CD14-positive monocyte (primary cell): ENCODE measurements at regions not wholly inside any gene's neighbourhood (a gene's known extent, or its start where the extent isn't known, plus 50 kb on each side); places are given as distances from the start of the nearest gene placed in this dataset.

Source experiments
- DNase-seq, 3 donors: peaks; one replicate each; pipeline ENCODE4 v3.0.0-alpha.2; 2011 to 2022
- H2AFZ ChIP-seq: 2 replicates; pipeline ENCODE4 v1.6.0; 2012; ENCODE audit warnings: mild to moderate bottlenecking, low read depth, low read length, inconsistent platforms; ENCODE audit not compliant: insufficient read depth, poor library complexity, severe bottlenecking
- H3K27ac ChIP-seq, 2 donors: 1 replicate in 1 of 2; 2 replicates in 1 of 2; pipeline ENCODE4 v1.5.1; 2012 to 2013; ENCODE audit warnings: low read length in 2 of 2, control low read depth in 1 of 2, inconsistent platforms in 1 of 2, low read depth in 1 of 2, mild to moderate bottlenecking in 1 of 2
- H3K27me3 ChIP-seq, 2 donors: one replicate each; pipeline versions ENCODE4 v1.6.0 to v1.6.1; 2011 to 2013; ENCODE audit warnings: low read length in 2 of 2; ENCODE audit not compliant: control insufficient read depth in 2 of 2, insufficient read depth in 2 of 2
- H3K36me3 ChIP-seq, 2 donors: replicated peaks in 1 of 2; 1 replicate in 1 of 2; 2 replicates in 1 of 2; pipeline versions ENCODE4 v1.5.1 to v1.6.1; 2012 to 2013; ENCODE audit warnings: low read length in 2 of 2, control low read depth in 1 of 2, inconsistent platforms in 1 of 2, mild to moderate bottlenecking in 1 of 2; ENCODE audit not compliant: insufficient read depth in 2 of 2, control insufficient read depth in 1 of 2
- H3K4me1 ChIP-seq, 2 donors: 1 replicate in 1 of 2; 2 replicates in 1 of 2; pipeline versions ENCODE4 v1.5.1 to v1.6.1; 2012 to 2013; ENCODE audit warnings: low read length in 2 of 2, control low read depth in 1 of 2, inconsistent platforms in 1 of 2, mild to moderate bottlenecking in 1 of 2, moderate library complexity in 1 of 2; ENCODE audit not compliant: insufficient read depth in 2 of 2, control insufficient read depth in 1 of 2
- H3K4me2 ChIP-seq: replicated peaks from 2 replicates; pipeline ENCODE3; 2012; ENCODE audit warnings: low read length, moderate library complexity, mild to moderate bottlenecking; ENCODE audit not compliant: poor library complexity, severe bottlenecking; ENCODE audit errors: extremely low read depth
- H3K4me3 ChIP-seq, 3 experiments: fragments of 200-600 bp in 1 of 3; sonication (generic) in 1 of 3; replicated peaks in 1 of 3; 1 replicate in 2 of 3; 2 replicates in 1 of 3; pipeline ENCODE4 v1.5.1; 2011 to 2013; ENCODE audit warnings: low read length in 3 of 3, mild to moderate bottlenecking in 3 of 3, control low read depth in 2 of 3, low read depth in 2 of 3, inconsistent platforms in 1 of 3, moderate library complexity in 1 of 3
- H3K79me2 ChIP-seq: 2 replicates; pipeline ENCODE4 v1.6.0; 2012; ENCODE audit warnings: mild to moderate bottlenecking, control low read depth, inconsistent platforms, low read length, moderate library complexity; ENCODE audit not compliant: insufficient read depth
- H3K9ac ChIP-seq: 2 replicates; pipeline ENCODE4 v1.6.0; 2017; ENCODE audit warnings: low read length, mild to moderate bottlenecking; ENCODE audit not compliant: insufficient read depth, poor library complexity, severe bottlenecking
- H3K9me3 ChIP-seq, 2 donors: replicated peaks in 1 of 2; 1 replicate in 1 of 2; 2 replicates in 1 of 2; pipeline versions ENCODE4 v1.5.1 to v1.6.1; 2012 to 2013; ENCODE audit warnings: low read length in 2 of 2, control low read depth in 1 of 2; ENCODE audit not compliant: control insufficient read depth in 1 of 2, insufficient read depth in 1 of 2
- H4K20me1 ChIP-seq: 2 replicates; pipeline ENCODE4 v1.6.0; 2012; ENCODE audit warnings: mild to moderate bottlenecking, low read length, control low read depth, moderate library complexity; ENCODE audit not compliant: insufficient read depth
- H3K27ac Mint-ChIP-seq, 7 donors: one replicate each; pipeline ENCODE4 v1.8.0; 2020; ENCODE audit warnings: mild to moderate bottlenecking in 7 of 7, mixed read lengths in 7 of 7, moderate library complexity in 6 of 7, inconsistent platforms in 2 of 7
- H3K27me3 Mint-ChIP-seq, 3 donors: one replicate each; pipeline ENCODE4 v1.8.0; 2021 to 2022; ENCODE audit warnings: low read depth in 3 of 3, mild to moderate bottlenecking in 3 of 3, mixed read lengths in 3 of 3, moderate library complexity in 3 of 3, inconsistent platforms in 1 of 3
- H3K36me3 Mint-ChIP-seq, 2 donors: one replicate each; pipeline ENCODE4 v1.8.0; 2020; ENCODE audit warnings: mixed read lengths in 2 of 2, inconsistent platforms in 1 of 2, mild to moderate bottlenecking in 1 of 2
- H3K4me1 Mint-ChIP-seq: one replicate; pipeline ENCODE4 v1.8.0; 2020; ENCODE audit warnings: mild to moderate bottlenecking, mixed read lengths
- H3K4me3 Mint-ChIP-seq, 2 donors: one replicate each; pipeline ENCODE4 v1.8.0; 2020; ENCODE audit warnings: mild to moderate bottlenecking in 2 of 2, mixed read lengths in 2 of 2, moderate library complexity in 1 of 2
- H3K9me3 Mint-ChIP-seq, 7 donors: one replicate each; pipeline ENCODE4 v1.8.0; 2020 to 2022; ENCODE audit warnings: mixed read lengths in 7 of 7, mild to moderate bottlenecking in 6 of 7, moderate library complexity in 6 of 7, inconsistent platforms in 2 of 7
- CTCF ChIP-seq: fragments of 200-600 bp; IDR thresholded peaks from one replicate; pipeline ENCODE4 v1.8.0; 2022; ENCODE audit warnings: antibody characterized with exemption, mild to moderate bottlenecking
- WGBS: methylation state at CpG from one replicate; pipeline ENCODE4 v1.1.5; 2013; ENCODE audit warnings: missing lambda C conversion rate; ENCODE audit not compliant: insufficient coverage; 5-methylcytosine and 5-hydroxymethylcytosine counted together
- intact Hi-C, 2 donors: fragments of 100-400 bp; cut with micrococcal nuclease; formaldehyde crosslinking; loops; one replicate each; pipeline versions ENCODE4 v1.15.0 to v1.15.1; 2023

GRCh38 chr12:65668981-65669695 is 155.1 kb upstream of the HMGA2 start:
- Histone ChIP-seq H3K27me3 (no peaks in the 10 kb centered on the region), H3K36me3 (no peaks in the 10 kb centered on the region), H4K20me1 (no peaks in the 10 kb centered on the region), H2AFZ (no peak overlapping the region), H3K9ac (no peak overlapping the region), H3K79me2 (no peaks in the 10 kb centered on the region), H3K4me1 (no peaks in the 10 kb centered on the region), H3K9me3 (no peaks in the 10 kb centered on the region), H3K4me3 (no peak overlapping the region), H3K27ac (no peak overlapping the region), H3K4me2 (no peak overlapping the region)
- no peak overlapping the region for H3K27ac Mint-ChIP-seq
- intact Hi-C loops, result no loop called here
- peaks cover 0 to 5% (median 0%) of the 10 kb centered on the region in 7 donors for H3K9me3 Mint-ChIP-seq
- no CpG with 5 or more reads among the region's 5 CpGs for WGBS
- TF ChIP-seq CTCF, result no peak
- no peaks in the 10 kb centered on the region for H3K36me3 Mint-ChIP-seq
- DNase-seq, result no peak
- H3K4me3 Mint-ChIP-seq, result no peak overlapping the region
- H3K4me1 Mint-ChIP-seq, result peaks cover 5% of the 10 kb centered on the region
- peaks cover 0 to 3% (median 0%) of the 10 kb centered on the region in 3 donors for H3K27me3 Mint-ChIP-seq

- TF ChIP-seq CTCF, result no peak
- no peak overlapping the region for H2AFZ ChIP-seq
- H3K27ac ChIP-seq, result no peak overlapping the region
- Mint-ChIP-seq H3K4me1 (peaks cover 5% of the 10 kb centered on the region), H3K36me3 (no peaks in the 10 kb centered on the region), H3K9me3 (no peaks in the 10 kb centered on the region), H3K27ac (no peak overlapping the region), H3K4me3 (no peak overlapping the region), H3K27me3 (peaks cover 0 to 3% (median 0%) of the 10 kb centered on the region in 3 donors)
- no peaks in the 10 kb centered on the region for H3K79me2 ChIP-seq
- no peak overlapping the region for H3K9ac ChIP-seq
- H4K20me1 ChIP-seq, result no peaks in the 10 kb centered on the region
- H3K27me3 ChIP-seq, result no peaks in the 10 kb centered on the region
- DNase-seq, result no peak
- intact Hi-C loops, result no loop called here
- no peaks in the 10 kb centered on the region for H3K4me1 ChIP-seq
- H3K4me2 ChIP-seq, result no peak overlapping the region
- no peaks in the 10 kb centered on the region for H3K9me3 ChIP-seq
- no CpG with 5 or more reads among the region's 3 CpGs for WGBS
- H3K4me3 ChIP-seq, result no peak overlapping the region
- no peaks in the 10 kb centered on the region for H3K36me3 ChIP-seq
Observed at GRCh38 chr12:65670775-65671174, 153.5 kb upstream of the HMGA2 start.
